DMS153 (cell line): ENCODE measurements at regions not wholly inside any gene's neighbourhood (a gene's known extent, or its start where the extent isn't known, plus 50 kb on each side); places are given as distances from the start of the nearest gene placed in this dataset.
A peak's percentile ranks its signal among the peaks of the same experiment; 100 is the strongest.

Source experiments
- DNase-seq: peaks from one replicate; lab custom pipeline; 2025; lab: John Stamatoyannopoulos, UW

- no peak for DNase-seq
These were observed 188.6 kb upstream of the SOX5 start for GRCh38 chr12:24138041-24138440.

GRCh38 chr12:24135158-24135850, 185.8 kb upstream of the SOX5 start:
- no peak for DNase-seq

GRCh38 chr12:24134092-24134491, 184.6 kb upstream of the SOX5 start:
- DNase-seq = no peak

- DNase-seq = peak; percentile 39
These were observed 183.9 kb upstream of the SOX5 start for GRCh38 chr12:24133384-24133783.

- no peak for DNase-seq
These were observed 178.7 kb upstream of the SOX5 start for GRCh38 chr12:24127919-24128721.

GRCh38 chr12:24125280-24125679, 175.8 kb upstream of the SOX5 start:
- no peak for DNase-seq

- no peak for DNase-seq
These were observed 172.4 kb upstream of the SOX5 start for GRCh38 chr12:24121911-24122310.

- no peak for DNase-seq
These were observed 169.2 kb upstream of the SOX5 start for GRCh38 chr12:24118668-24119067.

GRCh38 chr12:24116548-24116947, 167.1 kb upstream of the SOX5 start:
- no peak for DNase-seq

GRCh38 chr12:24113701-24114100, 164.2 kb upstream of the SOX5 start:
- no peak for DNase-seq

GRCh38 chr12:24111616-24112015, 162.1 kb upstream of the SOX5 start:
- DNase-seq = no peak

GRCh38 chr12:24111086-24111485, 161.6 kb upstream of the SOX5 start:
- no peak for DNase-seq

- no peak for DNase-seq
These were observed 160.0 kb upstream of the SOX5 start for GRCh38 chr12:24109381-24110039.

GRCh38 chr12:24102676-24103075, 153.2 kb upstream of the SOX5 start:
- DNase-seq = no peak

GRCh38 chr12:24099576-24099975, 150.1 kb upstream of the SOX5 start:
- no peak for DNase-seq

GRCh38 chr12:24095245-24095644, 145.8 kb upstream of the SOX5 start:
- no peak for DNase-seq

GRCh38 chr12:24089510-24089890, 140.0 kb upstream of the SOX5 start:
- DNase-seq = no peak

GRCh38 chr12:24088751-24089509, 139.5 kb upstream of the SOX5 start:
- no peak for DNase-seq

GRCh38 chr12:24087294-24087693, 137.8 kb upstream of the SOX5 start:
- no peak for DNase-seq

- DNase-seq = no peak
These were observed 135.3 kb upstream of the SOX5 start for GRCh38 chr12:24084800-24085199.

- DNase-seq = no peak
These were observed 134.4 kb upstream of the SOX5 start for GRCh38 chr12:24083838-24084237.

GRCh38 chr12:24081606-24082005, 132.1 kb upstream of the SOX5 start:
- DNase-seq = no peak
